ENCODE measurements at regions not wholly inside any gene's neighbourhood (a gene's known extent, or its start where the extent isn't known, plus 50 kb on each side); places are given as distances from the start of the nearest gene placed in this dataset.

- H3K4me3 Mint-ChIP-seq, result no peak overlapping the region
- TF ChIP-seq CTCF (IDR thresholded peaks at IDR 0.05) (no peak), EZH2 (IDR thresholded peaks at IDR 0.05; ENCODE audit: borderline replicate concordance, insufficient read depth, low read depth, low read length, poor library complexity, severe bottlenecking) (no peak)
- Histone ChIP-seq H4K20me1 (ENCODE audit: control insufficient read depth, insufficient read depth, low read length, poor library complexity, severe bottlenecking) (no peaks in the 10 kb centered on the region), H2AFZ (ENCODE audit: insufficient read depth, low read depth, low read length, poor library complexity, severe bottlenecking) (no peak overlapping the region), H3K9ac (ENCODE audit: low read length) (no peak overlapping the region), H3K79me2 (ENCODE audit: control insufficient read depth, insufficient read depth, low read length) (no peaks in the 10 kb centered on the region), H3K9me3 (ENCODE audit: control extremely low read depth in 1 of 3, control insufficient read depth in 2 of 3, insufficient read depth in 1 of 3, low read length in 2 of 3) (peaks cover 0 to 2% (median 0%) of the 10 kb centered on the region in 3 donors), H3K27me3 (replicated peaks in 1 of 4; ENCODE audit: control extremely low read depth in 1 of 4, control insufficient read depth in 3 of 4, insufficient read depth in 4 of 4, low read length in 3 of 4) (no peaks in the 10 kb centered on the region), H3K4me1 (ENCODE audit: control insufficient read depth in 2 of 2, insufficient read depth in 2 of 2, low read length in 2 of 2) (no peaks in the 10 kb centered on the region), H3K36me3 (replicated peaks in 1 of 2; ENCODE audit: control extremely low read depth in 1 of 2, control insufficient read depth in 1 of 2, extremely low read depth in 1 of 2, insufficient read depth in 2 of 2, low read length in 1 of 2) (no peaks in the 10 kb centered on the region), H3K4me2 (replicated peaks; ENCODE audit: low read depth, low read length, poor library complexity, severe bottlenecking) (no peak overlapping the region), H3K27ac (ENCODE audit: low read length in 2 of 2) (no peak overlapping the region), H3K4me3 (ENCODE audit: control extremely low read depth in 1 of 5, extremely low read depth in 1 of 5, insufficient read depth in 1 of 5, low read depth in 2 of 5, low read length in 4 of 5) (no peak overlapping the region)
- DNase-seq (no peak), ATAC-seq (ENCODE audit: low read depth) (no peak)
- CTCF ChIA-PET, result no interaction called here
- H3K4me1 Mint-ChIP-seq, result no peaks in the 10 kb centered on the region
- 38% methylated on average over 1 of the region's 1 CpG for WGBS (ENCODE audit: insufficient coverage)
- intact Hi-C loops (cut with micrococcal nuclease), result no loop called here
- H3K27me3 Mint-ChIP-seq, result no peaks in the 10 kb centered on the region
- POLR2A ChIA-PET, result no interaction called here
- peaks cover 3% of the 10 kb centered on the region for H3K9me3 Mint-ChIP-seq (ENCODE audit: insufficient read depth)
- no peak overlapping the region for H3K27ac Mint-ChIP-seq
Observed at GRCh38 chr4:103786593-103786992, 66.8 kb upstream of the TACR3 start.

GRCh38 chr4:103786014-103786413 lies 66.2 kb upstream of the TACR3 start:
- intact Hi-C loops (cut with micrococcal nuclease), result no loop called here
- H3K27ac ChIP-seq (ENCODE audit: low read length in 2 of 2), result no peak overlapping the region
- no peaks in the 10 kb centered on the region for H3K79me2 ChIP-seq (ENCODE audit: control insufficient read depth, insufficient read depth, low read length)
- no peak overlapping the region for H3K4me2 ChIP-seq (replicated peaks; ENCODE audit: low read depth, low read length, poor library complexity, severe bottlenecking)
- Mint-ChIP-seq H3K27ac (no peak overlapping the region), H3K4me1 (no peaks in the 10 kb centered on the region), H3K4me3 (no peak overlapping the region), H3K9me3 (ENCODE audit: insufficient read depth) (peaks cover 3% of the 10 kb centered on the region), H3K27me3 (no peaks in the 10 kb centered on the region)
- no peak overlapping the region for H2AFZ ChIP-seq (ENCODE audit: insufficient read depth, low read depth, low read length, poor library complexity, severe bottlenecking)
- ChIA-PET CTCF (no interaction called here), POLR2A (no interaction called here)
- TF ChIP-seq EZH2 (IDR thresholded peaks at IDR 0.05; ENCODE audit: borderline replicate concordance, insufficient read depth, low read depth, low read length, poor library complexity, severe bottlenecking), result no peak
- TF ChIP-seq CTCF (IDR thresholded peaks at IDR 0.05), result no peak
- H3K27me3 ChIP-seq (replicated peaks in 1 of 4; ENCODE audit: control extremely low read depth in 1 of 4, control insufficient read depth in 3 of 4, insufficient read depth in 4 of 4, low read length in 3 of 4), result no peaks in the 10 kb centered on the region
- no peaks in the 10 kb centered on the region for H3K36me3 ChIP-seq (replicated peaks in 1 of 2; ENCODE audit: control extremely low read depth in 1 of 2, control insufficient read depth in 1 of 2, extremely low read depth in 1 of 2, insufficient read depth in 2 of 2, low read length in 1 of 2)
- H3K9ac ChIP-seq (ENCODE audit: low read length), result no peak overlapping the region
- H4K20me1 ChIP-seq (ENCODE audit: control insufficient read depth, insufficient read depth, low read length, poor library complexity, severe bottlenecking), result no peaks in the 10 kb centered on the region
- no peaks in the 10 kb centered on the region for H3K4me1 ChIP-seq (ENCODE audit: control insufficient read depth in 2 of 2, insufficient read depth in 2 of 2, low read length in 2 of 2)
- peaks cover 0 to 2% (median 0%) of the 10 kb centered on the region in 3 donors for H3K9me3 ChIP-seq (ENCODE audit: control extremely low read depth in 1 of 3, control insufficient read depth in 2 of 3, insufficient read depth in 1 of 3, low read length in 2 of 3)
- DNase-seq, result peak; percentile 3
- WGBS (ENCODE audit: insufficient coverage), result no CpG with 5 or more reads among the region's 2 CpGs
- no peak for ATAC-seq (ENCODE audit: low read depth)
- H3K4me3 ChIP-seq (ENCODE audit: control extremely low read depth in 1 of 5, extremely low read depth in 1 of 5, insufficient read depth in 1 of 5, low read depth in 2 of 5, low read length in 4 of 5), result no peak overlapping the region

Data from B cell (primary cell).